SH-SY5Y (cell line): ENCODE measurements at regions not wholly inside any gene's neighbourhood (a gene's known extent, or its start where the extent isn't known, plus 50 kb on each side); places are given as distances from the start of the nearest gene placed in this dataset.

Experiments
- GATA2 ChIP-seq: IDR thresholded peaks from 2 replicates; pipeline ENCODE4 v1.6.1; 2011; ENCODE audit warnings: mild to moderate bottlenecking, low read depth, low read length
- GATA3 ChIP-seq: IDR thresholded peaks from 2 replicates; pipeline ENCODE4 v1.6.1; 2011; ENCODE audit warnings: low read depth, mild to moderate bottlenecking, low read length, moderate library complexity

DNA sequence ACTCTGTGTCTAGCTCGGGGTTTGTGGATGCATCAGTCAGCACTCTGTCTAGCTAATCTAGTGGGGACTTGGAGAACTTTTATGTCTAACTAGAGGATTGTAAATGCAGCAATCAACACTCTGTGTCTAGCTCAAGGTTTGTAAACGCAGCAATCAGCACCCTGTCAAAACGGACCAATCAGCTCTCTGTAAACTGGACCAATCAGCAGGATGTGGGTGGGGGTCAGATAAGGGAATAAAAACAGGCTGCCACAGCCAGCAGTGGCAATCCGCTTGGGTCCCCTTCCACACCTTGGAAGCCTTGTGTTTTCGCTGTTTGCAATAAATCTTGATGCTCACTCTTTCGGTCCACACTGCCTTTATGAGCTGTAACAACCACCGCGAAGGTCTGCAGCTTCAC, 920.7 kb upstream of the FOXG1 start:
- TF ChIP-seq GATA2, result no peak
- no peak for TF ChIP-seq GATA3
